Memory B cell (primary cell): ENCODE measurements at regions not wholly inside any gene's neighbourhood (a gene's known extent, or its start where the extent isn't known, plus 50 kb on each side); places are given as distances from the start of the nearest gene placed in this dataset.
"Not testable (repeated sequence)": the region's sequence is repeated elsewhere in the genome, so short reads cannot be mapped to it uniquely, and the experiment has no call there.

Experiments used
- ATAC-seq: fragments of 150-1000 bp; cut with Tn5 transposase; 2 replicates; pipeline ENCODE4 v1.10.0; 2021; ENCODE audit warnings: low read depth, mild to moderate bottlenecking, moderate library complexity
- DNase-seq, 2 donors: peaks; one replicate each; pipeline ENCODE4 v3.0.0; 2022; ENCODE audit warnings: low spot score in 2 of 2
- H3K27ac Mint-ChIP-seq: one replicate; pipeline ENCODE4 v1.8.0; 2022; ENCODE audit warnings: mild to moderate bottlenecking, moderate library complexity, mixed read lengths
- H3K27me3 Mint-ChIP-seq: one replicate; pipeline ENCODE4 v1.8.0; 2022; ENCODE audit warnings: mixed read lengths
- H3K36me3 Mint-ChIP-seq: one replicate; pipeline ENCODE4 v1.8.0; 2022; ENCODE audit warnings: mild to moderate bottlenecking, mixed read lengths
- H3K4me1 Mint-ChIP-seq: one replicate; pipeline ENCODE4 v1.8.0; 2022; ENCODE audit warnings: mixed read lengths
- H3K4me3 Mint-ChIP-seq: one replicate; pipeline ENCODE4 v1.8.0; 2022; ENCODE audit warnings: mild to moderate bottlenecking, moderate library complexity, mixed read lengths
- H3K9me3 Mint-ChIP-seq: one replicate; pipeline ENCODE4 v1.8.0; 2022; ENCODE audit warnings: mixed read lengths

GRCh38 chr7:9718071-9718661 lies 1255.5 kb upstream of the PHF14 start:
- H3K36me3 Mint-ChIP-seq, result no peaks in the 10 kb centered on the region
- H3K4me3 Mint-ChIP-seq, result no peak overlapping the region
- H3K9me3 Mint-ChIP-seq, result peaks cover 1% of the 10 kb centered on the region
- no peak for ATAC-seq
- no peak overlapping the region for H3K27ac Mint-ChIP-seq
- DNase-seq, result no peak
- no peaks in the 10 kb centered on the region for H3K27me3 Mint-ChIP-seq
- no peaks in the 10 kb centered on the region for H3K4me1 Mint-ChIP-seq

GRCh38 chr7:9719303-9719702 lies 1254.4 kb upstream of the PHF14 start:
- H3K27me3 Mint-ChIP-seq, result no peaks in the 10 kb centered on the region
- peaks cover 1% of the 10 kb centered on the region for H3K9me3 Mint-ChIP-seq
- no peak overlapping the region for H3K27ac Mint-ChIP-seq
- H3K36me3 Mint-ChIP-seq, result no peaks in the 10 kb centered on the region
- H3K4me1 Mint-ChIP-seq, result no peaks in the 10 kb centered on the region
- H3K4me3 Mint-ChIP-seq, result no peak overlapping the region
- no peak for ATAC-seq
- DNase-seq, result no peak

GRCh38 chr7:9719721-9720120 lies 1254.0 kb upstream of the PHF14 start:
- Mint-ChIP-seq H3K9me3 (no peaks in the 10 kb centered on the region), H3K36me3 (no peaks in the 10 kb centered on the region), H3K27ac (no peak overlapping the region), H3K4me3 (no peak overlapping the region), H3K4me1 (no peaks in the 10 kb centered on the region), H3K27me3 (no peaks in the 10 kb centered on the region)
- ATAC-seq, result no peak
- no peak for DNase-seq

GRCh38 chr7:9725940-9726663 lies 1247.6 kb upstream of the PHF14 start:
- not testable (repeated sequence) for H3K27ac Mint-ChIP-seq, H3K4me3 Mint-ChIP-seq, H3K36me3 Mint-ChIP-seq, H3K4me1 Mint-ChIP-seq, H3K9me3 Mint-ChIP-seq, DNase-seq, ATAC-seq, H3K27me3 Mint-ChIP-seq

GRCh38 chr7:9726811-9727210 lies 1246.9 kb upstream of the PHF14 start:
- H3K36me3 Mint-ChIP-seq, H3K27me3 Mint-ChIP-seq, DNase-seq, H3K4me1 Mint-ChIP-seq, ATAC-seq, H3K9me3 Mint-ChIP-seq, H3K4me3 Mint-ChIP-seq, H3K27ac Mint-ChIP-seq: not testable (repeated sequence)

GRCh38 chr7:9727467-9727869 lies 1246.2 kb upstream of the PHF14 start:
- not testable (repeated sequence) for H3K27me3 Mint-ChIP-seq, H3K9me3 Mint-ChIP-seq, ATAC-seq, H3K4me1 Mint-ChIP-seq, DNase-seq, H3K36me3 Mint-ChIP-seq, H3K27ac Mint-ChIP-seq, H3K4me3 Mint-ChIP-seq

GRCh38 chr7:9728014-9728657 lies 1245.5 kb upstream of the PHF14 start:
- H3K4me1 Mint-ChIP-seq, DNase-seq, H3K36me3 Mint-ChIP-seq, H3K27ac Mint-ChIP-seq, H3K27me3 Mint-ChIP-seq, ATAC-seq, H3K4me3 Mint-ChIP-seq, H3K9me3 Mint-ChIP-seq: not testable (repeated sequence)

- Mint-ChIP-seq H3K4me1 (no peaks in the 10 kb centered on the region), H3K36me3 (no peaks in the 10 kb centered on the region), H3K4me3 (no peak overlapping the region), H3K27ac (no peak overlapping the region), H3K9me3 (peaks cover 7% of the 10 kb centered on the region), H3K27me3 (no peaks in the 10 kb centered on the region)
- DNase-seq (no peak), ATAC-seq (no peak)
These were observed 1221.6 kb upstream of the PHF14 start for GRCh38 chr7:9752033-9752432.

GRCh38 chr7:9761224-9761623 lies 1212.4 kb upstream of the PHF14 start:
- ATAC-seq, result no peak
- no peak overlapping the region for H3K4me3 Mint-ChIP-seq

GRCh38 chr7:9776900-9777299 lies 1196.8 kb upstream of the PHF14 start:
- H3K27me3 Mint-ChIP-seq, result no peaks in the 10 kb centered on the region
- H3K9me3 Mint-ChIP-seq, result peaks cover 4% of the 10 kb centered on the region
- no peak for ATAC-seq
- no peaks in the 10 kb centered on the region for H3K36me3 Mint-ChIP-seq
- no peak for DNase-seq
- H3K4me3 Mint-ChIP-seq, result no peak overlapping the region
- H3K4me1 Mint-ChIP-seq, result no peaks in the 10 kb centered on the region
- H3K27ac Mint-ChIP-seq, result no peak overlapping the region

More at GRCh38 chr7:9761224-9761623, 1212.4 kb upstream of the PHF14 start:
- H3K27me3 Mint-ChIP-seq, result no peaks in the 10 kb centered on the region
- DNase-seq, result no peak
- no peaks in the 10 kb centered on the region for H3K4me1 Mint-ChIP-seq
- H3K36me3 Mint-ChIP-seq, result no peaks in the 10 kb centered on the region
- H3K9me3 Mint-ChIP-seq, result peaks cover 2% of the 10 kb centered on the region
- no peak overlapping the region for H3K27ac Mint-ChIP-seq

GRCh38 chr7:9778367-9778766 lies 1195.3 kb upstream of the PHF14 start:
- H3K27me3 Mint-ChIP-seq, result no peaks in the 10 kb centered on the region
- no peaks in the 10 kb centered on the region for H3K36me3 Mint-ChIP-seq
- no peaks in the 10 kb centered on the region for H3K4me1 Mint-ChIP-seq
- peaks cover 6% of the 10 kb centered on the region for H3K9me3 Mint-ChIP-seq
- H3K27ac Mint-ChIP-seq, result no peak overlapping the region
- no peak for DNase-seq
- no peak overlapping the region for H3K4me3 Mint-ChIP-seq
- no peak for ATAC-seq

GRCh38 chr7:9781710-9782109 lies 1192.0 kb upstream of the PHF14 start:
- Mint-ChIP-seq H3K27ac (no peak overlapping the region), H3K4me1 (no peaks in the 10 kb centered on the region), H3K27me3 (no peaks in the 10 kb centered on the region), H3K4me3 (no peak overlapping the region), H3K36me3 (no peaks in the 10 kb centered on the region), H3K9me3 (peaks cover 4% of the 10 kb centered on the region)
- ATAC-seq (no peak), DNase-seq (no peak)

GRCh38 chr7:9782275-9782674 lies 1191.4 kb upstream of the PHF14 start:
- no peak overlapping the region for H3K27ac Mint-ChIP-seq
- H3K4me1 Mint-ChIP-seq, result no peaks in the 10 kb centered on the region
- DNase-seq (no peak), ATAC-seq (no peak)
- H3K36me3 Mint-ChIP-seq, result no peaks in the 10 kb centered on the region
- no peak overlapping the region for H3K4me3 Mint-ChIP-seq
- peaks cover 3% of the 10 kb centered on the region for H3K9me3 Mint-ChIP-seq
- H3K27me3 Mint-ChIP-seq, result no peaks in the 10 kb centered on the region

GRCh38 chr7:9785211-9785610 lies 1188.5 kb upstream of the PHF14 start:
- no peak overlapping the region for H3K4me3 Mint-ChIP-seq
- H3K27ac Mint-ChIP-seq, result no peak overlapping the region
- no peaks in the 10 kb centered on the region for H3K4me1 Mint-ChIP-seq
- DNase-seq, result no peak
- H3K9me3 Mint-ChIP-seq, result peaks cover 7% of the 10 kb centered on the region
- H3K27me3 Mint-ChIP-seq, result no peaks in the 10 kb centered on the region
- no peaks in the 10 kb centered on the region for H3K36me3 Mint-ChIP-seq
- no peak for ATAC-seq
